Stomach (tissue), 8 donors: ENCODE measurements at regions not wholly inside any gene's neighbourhood (a gene's known extent, or its start where the extent isn't known, plus 50 kb on each side); places are given as distances from the start of the nearest gene placed in this dataset.
"Not testable (repeated sequence)": the region's sequence is repeated elsewhere in the genome, so short reads cannot be mapped to it uniquely, and the experiment has no call there.

Experiments used
- DNase-seq, 2 donors: peaks; one replicate each; pipeline versions ENCODE4 v3.0.0 to v3.0.0-alpha.2; 2013 to 2019
- H3K27ac ChIP-seq, 5 donors: fragments of 200-600 bp in 4 of 5; sonication (generic) in 4 of 5; one replicate each; pipeline ENCODE4 v1.5.1; 2013 to 2019; ENCODE audit warnings: mild to moderate bottlenecking in 1 of 5, moderate library complexity in 1 of 5
- H3K27me3 ChIP-seq, 3 donors: fragments of 200-600 bp; sonication (generic); one replicate each; pipeline ENCODE4 v1.5.1; 2017 to 2019; ENCODE audit warnings: mixed run types in 1 of 3
- H3K36me3 ChIP-seq, 4 donors: fragments of 200-600 bp; sonication (generic); 1 replicate in 3 of 4; 2 replicates in 1 of 4; pipeline ENCODE4 v1.5.1; 2016 to 2019
- H3K4me1 ChIP-seq, 4 donors: fragments of 200-600 bp; sonication (generic); one replicate each; pipeline ENCODE4 v1.5.1; 2016 to 2019
- H3K4me3 ChIP-seq, 4 donors: fragments of 200-600 bp; sonication (generic) in 3 of 4; one replicate each; pipeline ENCODE4 v1.5.1; 2016 to 2019; ENCODE audit warnings: mild to moderate bottlenecking in 1 of 4
- H3K9me3 ChIP-seq, 4 donors: fragments of 200-600 bp; sonication (generic); one replicate each; pipeline ENCODE4 v1.5.1; 2016 to 2019
- CTCF ChIP-seq, 7 experiments: fragments of 450-650 bp in 4 of 7; fragments of 200-600 bp in 3 of 7; sonication (generic) in 3 of 7; IDR thresholded peaks; one replicate each; pipeline ENCODE4 v1.5.1; 2016 to 2019; ENCODE audit warnings: antibody characterized with exemption in 7 of 7, control low read depth in 2 of 7, mild to moderate bottlenecking in 1 of 7
- EP300 ChIP-seq: sonication (generic); formaldehyde crosslinking; IDR thresholded peaks from one replicate; pipeline ENCODE4 v1.6.1; 2017; ENCODE audit warnings: antibody characterized with exemption
- POLR2A ChIP-seq, 4 donors: fragments of 450-650 bp; IDR thresholded peaks; one replicate each; pipeline ENCODE4 v1.6.1; 2016; ENCODE audit warnings: antibody characterized with exemption in 4 of 4, control low read depth in 2 of 4, mild to moderate bottlenecking in 1 of 4, moderate library complexity in 1 of 4
- POLR2AphosphoS5 ChIP-seq, 3 donors: sonication (generic); formaldehyde crosslinking; IDR thresholded peaks; one replicate each; pipeline ENCODE4 v1.6.1; 2016; ENCODE audit warnings: antibody characterized with exemption in 3 of 3
- WGBS, 5 donors: extraction: QIAGEN DNeasy Blood & Tissue Kit in 3 of 5; methylation state at CpG; one replicate each; pipeline versions ENCODE4 v1.1.5 to v1.1.7; 2013 to 2018; 5-methylcytosine and 5-hydroxymethylcytosine counted together
- intact Hi-C: fragments of 100-400 bp; cut with DNase I; formaldehyde crosslinking; loops from one replicate; pipeline ENCODE4 v1.15.1; 2023; ENCODE audit warnings: low total_unique reads
- donor health status: healthy with polysubstance abuse.
- donor health status: Bipolar disorder and iron deficiency.
- donor health status: healthy.

GRCh38 chr7:149701495-149702240, 71.7 kb downstream of the ZNF467 start:
- Histone ChIP-seq H3K27me3 (no peaks in the 10 kb centered on the region), H3K9me3 (peaks cover 0 to 30% (median 19%) of the 10 kb centered on the region in 4 donors), H3K4me1 (no peaks in the 10 kb centered on the region), H3K36me3 (no peaks in the 10 kb centered on the region), H3K4me3 (no peak overlapping the region), H3K27ac (no peak overlapping the region)
- WGBS, 5 donors: 91 to 96% (median 93%) methylated on average over 7 to 14 of the region's 14 CpGs
- intact Hi-C loops: no loop called here
- TF ChIP-seq POLR2AphosphoS5 (IDR thresholded peaks at IDR 0.05) (no peak), POLR2A (IDR thresholded peaks at IDR 0.05) (no peak), EP300 (no peak), CTCF (IDR thresholded peaks at IDR 0.05) (no peak)
- DNase-seq: no peak

- Histone ChIP-seq H3K27me3 (peaks cover 0 to 17% (median 7%) of the 10 kb centered on the region in 3 donors), H3K9me3 (peaks cover 0 to 30% (median 20%) of the 10 kb centered on the region in 4 donors)
- 57 to 66% (median 61%) methylated on average over 5 of the region's 5 CpGs for WGBS, 5 donors
- DNase-seq, H3K4me3 ChIP-seq, intact Hi-C loops, H3K27ac ChIP-seq, H3K36me3 ChIP-seq, H3K4me1 ChIP-seq: not testable (repeated sequence)
These were observed 75.6 kb downstream of the ZNF467 start for GRCh38 chr7:149697767-149698166.

- peaks cover 0 to 29% (median 21%) of the 10 kb centered on the region in 4 donors for H3K9me3 ChIP-seq
- no peak for DNase-seq
- WGBS, 5 donors: 69 to 79% (median 74%) methylated on average over 3 of the region's 3 CpGs
- intact Hi-C loops: no loop called here
- TF ChIP-seq POLR2A (IDR thresholded peaks at IDR 0.05) (no peak), CTCF (IDR thresholded peaks at IDR 0.05) (no peak), POLR2AphosphoS5 (IDR thresholded peaks at IDR 0.05) (no peak), EP300 (no peak)
- no peak overlapping the region for H3K4me3 ChIP-seq
- H3K36me3 ChIP-seq: no peaks in the 10 kb centered on the region
- peaks cover 0 to 32% (median 18%) of the 10 kb centered on the region in 3 donors for H3K27me3 ChIP-seq
- H3K4me1 ChIP-seq: peaks cover 0 to 9% (median 3%) of the 10 kb centered on the region in 4 donors
- H3K27ac ChIP-seq: no peak overlapping the region
These were observed 77.1 kb downstream of the ZNF467 start for GRCh38 chr7:149696280-149696679.

DNA sequence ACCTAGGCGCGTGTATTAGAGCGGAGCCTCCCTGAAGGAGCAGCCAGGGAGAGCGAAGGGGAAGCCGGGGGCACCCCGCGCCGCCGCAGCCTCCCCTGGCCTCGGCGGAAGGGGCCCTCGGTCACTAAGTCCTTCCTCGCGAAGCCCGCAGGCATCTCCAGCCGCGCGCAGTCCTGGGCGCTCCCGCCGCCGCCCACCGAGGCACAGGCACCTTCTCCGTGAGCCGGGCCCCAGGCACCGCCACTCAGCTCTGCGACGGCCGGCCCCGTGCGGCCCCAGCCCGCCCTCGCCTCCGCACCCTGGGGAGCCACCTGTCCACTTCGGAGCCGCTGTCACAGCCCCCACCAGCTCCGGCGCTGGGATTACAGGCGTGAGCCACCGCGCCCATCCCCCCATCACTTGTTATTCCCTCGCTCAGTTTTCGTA, 80.8 kb downstream of the ZNF467 start:
- peak overlapping the region in 3 of 4 donors; percentile 22 to 28 (median 28) for H3K4me3 ChIP-seq
- no peaks in the 10 kb centered on the region for H3K36me3 ChIP-seq
- intact Hi-C loops: no loop called here
- H3K27me3 ChIP-seq: peaks cover 0 to 59% (median 30%) of the 10 kb centered on the region in 3 donors
- peaks cover 0 to 18% (median 7%) of the 10 kb centered on the region in 4 donors for H3K4me1 ChIP-seq
- 10 to 17% (median 14%) methylated on average over 19 to 43 of the region's 43 CpGs for WGBS, 5 donors
- H3K9me3 ChIP-seq: peaks cover 0 to 19% (median 8%) of the 10 kb centered on the region in 4 donors
- peak overlapping the region in 1 of 5 donors; percentile 11 for H3K27ac ChIP-seq
- peak in 1 of 2 donors; percentile 13 for DNase-seq
- TF ChIP-seq POLR2AphosphoS5 (IDR thresholded peaks at IDR 0.05): no peak
- TF ChIP-seq EP300: no peak

DNA sequence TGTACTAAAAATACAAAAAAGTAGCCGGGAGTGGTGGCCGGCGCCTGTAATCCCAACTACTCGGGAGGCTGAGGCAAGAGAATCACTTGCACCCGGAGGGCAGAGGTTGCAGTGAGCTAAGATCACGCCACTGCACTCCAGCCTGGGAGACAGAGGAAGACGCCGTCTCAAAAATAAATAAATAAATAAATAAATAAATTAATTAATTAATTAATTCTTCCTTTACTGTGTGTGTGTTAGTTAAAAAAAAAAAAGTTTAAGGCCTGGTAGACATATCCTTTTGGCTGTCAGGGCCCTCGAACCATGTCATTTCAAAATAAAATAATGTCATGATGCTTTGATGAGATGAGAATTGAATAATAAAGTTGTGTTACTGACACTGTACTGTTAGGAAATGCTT, 81.3 kb downstream of the ZNF467 start:
- no peak for DNase-seq
- Histone ChIP-seq H3K4me1 (peaks cover 0 to 18% (median 7%) of the 10 kb centered on the region in 4 donors), H3K27ac (no peak overlapping the region), H3K9me3 (peaks cover 0 to 14% (median 5%) of the 10 kb centered on the region in 4 donors), H3K27me3 (peaks cover 0 to 59% (median 30%) of the 10 kb centered on the region in 3 donors), H3K36me3 (no peaks in the 10 kb centered on the region), H3K4me3 (peak overlapping the region in 1 of 4 donors; percentile 22)
- TF ChIP-seq POLR2AphosphoS5 (IDR thresholded peaks at IDR 0.05): no peak
- TF ChIP-seq POLR2A (IDR thresholded peaks at IDR 0.05): no peak
- no peak for TF ChIP-seq EP300
- TF ChIP-seq CTCF (IDR thresholded peaks at IDR 0.05): no peak
- 81 to 94% (median 91%) methylated on average over 9 of the region's 9 CpGs for WGBS, 5 donors
- intact Hi-C loops: no loop called here
